HEK293 (cell line): ENCODE measurements at regions not wholly inside any gene's neighbourhood (a gene's known extent, or its start where the extent isn't known, plus 50 kb on each side); places are given as distances from the start of the nearest gene placed in this dataset.

Experiments used
- CTCF ChIA-PET: fragments of 350-600 bp; formaldehyde crosslinking; extraction: SDS; loops from one replicate; lab custom pipeline; 2021; ENCODE audit warnings: antibody characterized with exemption; lab: Yijun Ruan, JAX
- POLR2A ChIA-PET: fragments of 300-600 bp; formaldehyde crosslinking; extraction: SDS; loops from one replicate; lab custom pipeline; 2020; ENCODE audit warnings: antibody characterized with exemption, inconsistent platforms; lab: Yijun Ruan, JAX
- H3K27ac ChIP-seq: fragments of 200-500 bp; sonication (Bioruptor generic); 2 replicates; pipeline ENCODE4 v1.5.1; 2014; ENCODE audit warnings: low read depth, low read length, control low read depth, inconsistent platforms; ENCODE audit errors: extremely low read depth
- H3K36me3 ChIP-seq, 2 experiments: fragments of 200-500 bp in 1 of 2; sonication (Bioruptor generic) in 1 of 2; 1 replicate in 1 of 2; 2 replicates in 1 of 2; pipeline ENCODE4 v1.5.1; 2014 to 2017; ENCODE audit warnings: inconsistent platforms in 2 of 2, low read length in 2 of 2; ENCODE audit not compliant: control insufficient read depth in 2 of 2, insufficient read depth in 1 of 2
- H3K4me1 ChIP-seq: fragments of 200-500 bp; sonication (Bioruptor generic); 2 replicates; pipeline ENCODE4 v1.5.1; 2014; ENCODE audit warnings: mild to moderate bottlenecking, low read length, inconsistent platforms; ENCODE audit not compliant: control insufficient read depth, insufficient read depth
- H3K4me3 ChIP-seq: 2 replicates; pipeline ENCODE4 v1.5.1; 2011; ENCODE audit warnings: low read depth, mild to moderate bottlenecking, control low read depth, low read length, moderate library complexity
- H3K9me3 ChIP-seq: fragments of 200-500 bp; sonication (Bioruptor generic); 2 replicates; pipeline ENCODE4 v1.5.1; 2014; ENCODE audit warnings: low read depth, low read length, inconsistent platforms; ENCODE audit not compliant: control insufficient read depth, insufficient read depth
- ATF2 ChIP-seq: fragments of 450-650 bp; formaldehyde crosslinking; IDR thresholded peaks from 2 replicates; pipeline ENCODE4 v1.5.1; 2016; ENCODE audit warnings: missing biosample characterization, missing genetic modification characterization, low read depth
- BCL11B ChIP-seq: fragments of 450-650 bp; formaldehyde crosslinking; IDR thresholded peaks from 2 replicates; pipeline ENCODE4 v1.5.1; 2016; ENCODE audit warnings: low read depth, missing biosample characterization, missing genetic modification characterization
- KLF16 ChIP-seq: fragments of 450-650 bp; formaldehyde crosslinking; IDR thresholded peaks from 2 replicates; pipeline ENCODE4 v1.5.1; 2017; ENCODE audit warnings: missing biosample characterization, missing genetic modification characterization
- PBX3 ChIP-seq: sonication (generic); formaldehyde crosslinking; IDR thresholded peaks from 2 replicates; pipeline ENCODE4 v1.8.1; 2022; ENCODE audit warnings: mild to moderate bottlenecking, moderate library complexity, missing genetic modification reagents
- PRDM1 ChIP-seq: fragments of 450-650 bp; formaldehyde crosslinking; IDR thresholded peaks from 2 replicates; pipeline ENCODE4; 2016; ENCODE audit warnings: missing biosample characterization, missing genetic modification characterization
- SCRT1 ChIP-seq: fragments of 450-650 bp; formaldehyde crosslinking; IDR thresholded peaks from 2 replicates; pipeline ENCODE4 v1.5.1; 2016; ENCODE audit warnings: missing biosample characterization, missing genetic modification characterization, borderline replicate concordance
- SCRT2 ChIP-seq: fragments of 450-650 bp; formaldehyde crosslinking; IDR thresholded peaks from 2 replicates; pipeline ENCODE4 v1.5.1; 2016; ENCODE audit warnings: missing biosample characterization, missing genetic modification characterization
- TRIM28 ChIP-seq: IDR thresholded peaks from 2 replicates; pipeline ENCODE4 v1.6.1; 2011; ENCODE audit warnings: low read length, control low read depth, borderline replicate concordance
- ZBTB1 ChIP-seq: fragments of 450-650 bp; formaldehyde crosslinking; IDR thresholded peaks from 2 replicates; pipeline ENCODE4 v1.5.1; 2016; ENCODE audit warnings: missing biosample characterization, missing genetic modification characterization
- ZNF132 ChIP-seq: fragments of 450-650 bp; formaldehyde crosslinking; IDR thresholded peaks from 2 replicates; pipeline ENCODE4 v1.5.1; 2017; ENCODE audit warnings: missing biosample characterization, missing genetic modification characterization, borderline replicate concordance
- ZNF140 ChIP-seq: fragments of 450-650 bp; formaldehyde crosslinking; IDR thresholded peaks from 2 replicates; pipeline ENCODE4 v1.5.1; 2016; ENCODE audit warnings: missing biosample characterization, missing genetic modification characterization
- ZNF146 ChIP-seq: fragments of 450-650 bp; formaldehyde crosslinking; IDR thresholded peaks from 2 replicates; pipeline ENCODE4 v1.5.1; 2016; ENCODE audit warnings: missing biosample characterization, missing genetic modification characterization
- ZNF157 ChIP-seq: fragments of 450-650 bp; formaldehyde crosslinking; IDR thresholded peaks from 2 replicates; pipeline ENCODE4 v1.5.1; 2016; ENCODE audit warnings: missing biosample characterization, missing genetic modification characterization
- ZNF223 ChIP-seq: fragments of 450-650 bp; formaldehyde crosslinking; IDR thresholded peaks from 2 replicates; pipeline ENCODE4 v1.5.1; 2016; ENCODE audit warnings: missing biosample characterization, missing genetic modification characterization
- ZNF335 ChIP-seq: fragments of 450-650 bp; formaldehyde crosslinking; conservative IDR thresholded peaks from 2 replicates; pipeline ENCODE4 v1.5.1; 2016; ENCODE audit warnings: missing biosample characterization, missing genetic modification characterization
- ZNF341 ChIP-seq: fragments of 450-650 bp; formaldehyde crosslinking; IDR thresholded peaks from 2 replicates; pipeline ENCODE4; 2016; ENCODE audit warnings: low read depth, missing biosample characterization, missing genetic modification characterization
- ZNF362 ChIP-seq: fragments of 450-650 bp; formaldehyde crosslinking; IDR thresholded peaks from 2 replicates; pipeline ENCODE4 v1.5.1; 2016; ENCODE audit warnings: missing biosample characterization, missing genetic modification characterization
- ZNF394 ChIP-seq: fragments of 450-650 bp; formaldehyde crosslinking; IDR thresholded peaks from 2 replicates; pipeline ENCODE4 v1.5.1; 2016; ENCODE audit warnings: missing biosample characterization, missing genetic modification characterization, mild to moderate bottlenecking, moderate library complexity, borderline replicate concordance
- ZNF416 ChIP-seq: fragments of 450-650 bp; formaldehyde crosslinking; IDR thresholded peaks from 2 replicates; pipeline ENCODE4 v1.5.1; 2016; ENCODE audit warnings: missing biosample characterization, missing genetic modification characterization
- ZNF48 ChIP-seq: fragments of 450-650 bp; formaldehyde crosslinking; IDR thresholded peaks from 2 replicates; pipeline ENCODE4 v1.5.1; 2016; ENCODE audit warnings: missing biosample characterization, missing genetic modification characterization
- ZNF488 ChIP-seq: fragments of 450-650 bp; formaldehyde crosslinking; IDR thresholded peaks from 2 replicates; pipeline ENCODE4 v1.5.1; 2016; ENCODE audit warnings: missing biosample characterization, missing genetic modification characterization
- ZNF544 ChIP-seq: fragments of 450-650 bp; formaldehyde crosslinking; IDR thresholded peaks from 2 replicates; pipeline ENCODE4 v1.5.0; 2017; ENCODE audit warnings: missing biosample characterization, missing genetic modification characterization
- ZNF660 ChIP-seq: fragments of 450-650 bp; IDR thresholded peaks from 2 replicates; pipeline ENCODE4 v1.5.1; 2018; ENCODE audit warnings: missing biosample characterization, mild to moderate bottlenecking, missing genetic modification characterization
- ZNF707 ChIP-seq: fragments of 450-650 bp; formaldehyde crosslinking; IDR thresholded peaks from 2 replicates; pipeline ENCODE4 v1.5.1; 2016; ENCODE audit warnings: missing biosample characterization, missing genetic modification characterization
- TF ChIP-seq, protein P1 (sequence below): fragments of 450-650 bp; formaldehyde crosslinking; IDR thresholded peaks from 2 replicates; pipeline ENCODE4 v1.5.1; 2017; ENCODE audit warnings: missing biosample characterization, missing genetic modification characterization
- TF ChIP-seq, protein P2 (sequence below): fragments of 450-650 bp; formaldehyde crosslinking; IDR thresholded peaks from 2 replicates; pipeline ENCODE4 v1.5.1; 2016; ENCODE audit warnings: missing biosample characterization, missing genetic modification characterization
- TF ChIP-seq, protein P3 (sequence below): fragments of 450-650 bp; formaldehyde crosslinking; optimal IDR thresholded peaks from 2 replicates; pipeline ENCODE3; 2016; ENCODE audit warnings: missing biosample characterization, mild to moderate bottlenecking, missing genetic modification characterization
- TF ChIP-seq, protein P4 (sequence below): fragments of 450-650 bp; formaldehyde crosslinking; IDR thresholded peaks from 2 replicates; pipeline ENCODE4 v1.5.1; 2016; ENCODE audit warnings: missing biosample characterization, missing genetic modification characterization

- TF ChIP-seq, protein P1, sequence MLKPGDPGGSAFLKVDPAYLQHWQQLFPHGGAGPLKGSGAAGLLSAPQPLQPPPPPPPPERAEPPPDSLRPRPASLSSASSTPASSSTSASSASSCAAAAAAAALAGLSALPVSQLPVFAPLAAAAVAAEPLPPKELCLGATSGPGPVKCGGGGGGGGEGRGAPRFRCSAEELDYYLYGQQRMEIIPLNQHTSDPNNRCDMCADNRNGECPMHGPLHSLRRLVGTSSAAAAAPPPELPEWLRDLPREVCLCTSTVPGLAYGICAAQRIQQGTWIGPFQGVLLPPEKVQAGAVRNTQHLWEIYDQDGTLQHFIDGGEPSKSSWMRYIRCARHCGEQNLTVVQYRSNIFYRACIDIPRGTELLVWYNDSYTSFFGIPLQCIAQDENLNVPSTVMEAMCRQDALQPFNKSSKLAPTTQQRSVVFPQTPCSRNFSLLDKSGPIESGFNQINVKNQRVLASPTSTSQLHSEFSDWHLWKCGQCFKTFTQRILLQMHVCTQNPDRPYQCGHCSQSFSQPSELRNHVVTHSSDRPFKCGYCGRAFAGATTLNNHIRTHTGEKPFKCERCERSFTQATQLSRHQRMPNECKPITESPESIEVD = no peak
- TF ChIP-seq ZNF146 (tag by site-specific recombination) (no peak), ZNF544 (tag by site-specific recombination) (no peak), ATF2 (tag by site-specific recombination) (no peak), ZNF157 (tag by site-specific recombination) (no peak), ZNF132 (tag by site-specific recombination) (no peak), PRDM1 (tag by site-specific recombination) (no peak), ZNF140 (tag by site-specific recombination) (no peak), ZNF362 (tag by site-specific recombination) (no peak), PBX3 (CRISPR knock-in tag) (no peak), ZBTB1 (tag by site-specific recombination) (no peak), ZNF394 (tag by site-specific recombination) (no peak)
- TF ChIP-seq, protein P2, sequence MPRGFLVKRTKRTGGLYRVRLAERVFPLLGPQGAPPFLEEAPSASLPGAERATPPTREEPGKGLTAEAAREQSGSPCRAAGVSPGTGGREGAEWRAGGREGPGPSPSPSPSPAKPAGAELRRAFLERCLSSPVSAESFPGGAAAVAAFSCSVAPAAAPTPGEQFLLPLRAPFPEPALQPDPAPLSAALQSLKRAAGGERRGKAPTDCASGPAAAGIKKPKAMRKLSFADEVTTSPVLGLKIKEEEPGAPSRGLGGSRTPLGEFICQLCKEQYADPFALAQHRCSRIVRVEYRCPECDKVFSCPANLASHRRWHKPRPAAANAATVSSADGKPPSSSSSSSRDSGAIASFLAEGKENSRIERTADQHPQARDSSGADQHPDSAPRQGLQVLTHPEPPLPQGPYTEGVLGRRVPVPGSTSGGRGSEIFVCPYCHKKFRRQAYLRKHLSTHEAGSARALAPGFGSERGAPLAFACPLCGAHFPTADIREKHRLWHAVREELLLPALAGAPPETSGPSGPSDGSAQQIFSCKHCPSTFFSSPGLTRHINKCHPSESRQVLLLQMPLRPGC (tag by site-specific recombination) = no peak
Measured at GRCh38 chr10:55287346-55287745, 486.3 kb upstream of the PCDH15 start (continued).

DNA sequence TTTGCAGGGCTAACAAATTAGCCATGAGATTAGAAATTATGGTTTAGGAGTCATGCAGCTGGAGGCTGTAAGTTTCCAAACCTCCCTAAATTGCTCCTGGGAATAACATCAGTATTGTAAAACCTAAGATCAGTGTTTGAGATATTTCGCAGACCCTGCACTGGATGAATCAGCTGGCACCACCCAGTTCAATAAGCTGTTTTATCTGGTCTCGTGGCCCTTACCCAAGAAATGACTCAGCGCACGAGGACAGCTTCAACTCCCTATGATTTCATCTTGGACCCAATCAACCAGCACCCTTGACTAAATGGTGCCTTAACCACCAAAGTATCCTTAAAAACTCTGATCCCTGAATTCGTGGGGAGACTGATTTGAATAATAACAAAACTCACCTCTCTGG is 482.0 kb upstream of the PCDH15 start:
- Histone ChIP-seq H3K27ac (no peak overlapping the region), H3K4me1 (no peaks in the 10 kb centered on the region), H3K9me3 (no peaks in the 10 kb centered on the region), H3K36me3 (no peaks in the 10 kb centered on the region), H3K4me3 (no peak overlapping the region)
- ChIA-PET CTCF (no interaction called here), POLR2A (no interaction called here)
- TF ChIP-seq ZNF488 (tag by site-specific recombination) = no peak
- no peak for TF ChIP-seq SCRT2 (tag by site-specific recombination)
- no peak for TF ChIP-seq ZNF707 (tag by site-specific recombination)
- no peak for TF ChIP-seq BCL11B (tag by site-specific recombination)
- TF ChIP-seq, protein P3, sequence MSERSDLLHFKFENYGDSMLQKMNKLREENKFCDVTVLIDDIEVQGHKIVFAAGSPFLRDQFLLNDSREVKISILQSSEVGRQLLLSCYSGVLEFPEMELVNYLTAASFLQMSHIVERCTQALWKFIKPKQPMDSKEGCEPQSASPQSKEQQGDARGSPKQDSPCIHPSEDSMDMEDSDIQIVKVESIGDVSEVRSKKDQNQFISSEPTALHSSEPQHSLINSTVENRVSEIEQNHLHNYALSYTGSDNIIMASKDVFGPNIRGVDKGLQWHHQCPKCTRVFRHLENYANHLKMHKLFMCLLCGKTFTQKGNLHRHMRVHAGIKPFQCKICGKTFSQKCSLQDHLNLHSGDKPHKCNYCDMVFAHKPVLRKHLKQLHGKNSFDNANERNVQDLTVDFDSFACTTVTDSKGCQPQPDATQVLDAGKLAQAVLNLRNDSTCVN (tag by site-specific recombination) = no peak
- no peak for TF ChIP-seq ZNF341
- TF ChIP-seq, protein P4, sequence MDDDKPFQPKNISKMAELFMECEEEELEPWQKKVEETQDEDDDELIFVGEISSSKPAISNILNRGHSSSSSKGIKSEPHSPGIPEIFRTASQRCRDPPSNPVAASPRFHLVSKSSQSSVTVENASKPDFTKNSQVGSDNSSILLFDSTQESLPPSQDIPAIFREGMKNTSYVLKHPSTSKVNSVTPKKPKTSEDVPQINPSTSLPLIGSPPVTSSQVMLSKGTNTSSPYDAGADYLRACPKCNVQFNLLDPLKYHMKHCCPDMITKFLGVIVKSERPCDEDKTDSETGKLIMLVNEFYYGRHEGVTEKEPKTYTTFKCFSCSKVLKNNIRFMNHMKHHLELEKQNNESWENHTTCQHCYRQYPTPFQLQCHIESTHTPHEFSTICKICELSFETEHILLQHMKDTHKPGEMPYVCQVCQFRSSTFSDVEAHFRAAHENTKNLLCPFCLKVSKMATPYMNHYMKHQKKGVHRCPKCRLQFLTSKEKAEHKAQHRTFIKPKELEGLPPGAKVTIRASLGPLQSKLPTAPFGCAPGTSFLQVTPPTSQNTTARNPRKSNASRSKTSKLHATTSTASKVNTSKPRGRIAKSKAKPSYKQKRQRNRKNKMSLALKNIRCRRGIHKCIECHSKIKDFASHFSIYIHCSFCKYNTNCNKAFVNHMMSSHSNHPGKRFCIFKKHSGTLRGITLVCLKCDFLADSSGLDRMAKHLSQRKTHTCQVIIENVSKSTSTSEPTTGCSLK (tag by site-specific recombination) = no peak
- TF ChIP-seq ZNF223 (tag by site-specific recombination) = no peak
- TF ChIP-seq SCRT1 = no peak
- no peak for TF ChIP-seq ZNF335 (tag by site-specific recombination)
- TF ChIP-seq TRIM28 = no peak
- TF ChIP-seq ZNF660 (tag by site-specific recombination) = no peak
- TF ChIP-seq ZNF48 = no peak
- no peak for TF ChIP-seq KLF16 (tag by site-specific recombination)
- no peak for TF ChIP-seq ZNF416 (tag by site-specific recombination)
